Peyer's patch (tissue), 4 donors: ENCODE measurements at regions not wholly inside any gene's neighbourhood (a gene's known extent, or its start where the extent isn't known, plus 50 kb on each side); places are given as distances from the start of the nearest gene placed in this dataset.

Experiments
- POLR2A ChIP-seq, 2 donors: fragments of 450-650 bp; IDR thresholded peaks; one replicate each; pipeline ENCODE4 v1.5.1; 2017; ENCODE audit warnings: antibody characterized with exemption in 2 of 2, mild to moderate bottlenecking in 2 of 2, moderate library complexity in 2 of 2
- TF ChIP-seq, protein P1 (sequence below), 6 experiments: fragments of 450-650 bp in 4 of 6; fragments of 200-600 bp in 2 of 6; sonication (generic) in 1 of 6; IDR thresholded peaks; one replicate each; pipeline ENCODE4 v1.5.1; 2017 to 2019; ENCODE audit warnings: antibody characterized with exemption in 6 of 6, mild to moderate bottlenecking in 3 of 6, moderate library complexity in 1 of 6

DNA sequence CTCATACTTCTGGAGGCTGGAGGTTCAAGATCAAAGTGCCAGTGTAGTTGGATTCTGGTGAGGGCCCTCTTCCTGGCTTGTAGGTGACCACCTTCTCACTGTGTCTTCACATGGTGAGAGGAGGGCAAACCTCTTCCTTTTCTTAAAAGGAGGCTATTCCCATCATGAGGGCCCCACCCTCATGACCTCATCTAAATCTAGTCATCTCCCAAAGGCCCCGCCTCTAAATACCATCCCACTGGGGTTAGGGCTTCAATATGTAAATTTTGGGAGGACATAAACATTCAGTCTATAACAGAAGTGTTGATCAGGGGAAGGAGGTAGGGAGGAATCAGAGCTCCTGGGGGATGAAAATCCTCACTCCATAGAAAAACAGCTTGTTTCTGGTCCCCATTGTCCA lies 60.8 kb upstream of the DIPK2B start:
- TF ChIP-seq, protein P1, sequence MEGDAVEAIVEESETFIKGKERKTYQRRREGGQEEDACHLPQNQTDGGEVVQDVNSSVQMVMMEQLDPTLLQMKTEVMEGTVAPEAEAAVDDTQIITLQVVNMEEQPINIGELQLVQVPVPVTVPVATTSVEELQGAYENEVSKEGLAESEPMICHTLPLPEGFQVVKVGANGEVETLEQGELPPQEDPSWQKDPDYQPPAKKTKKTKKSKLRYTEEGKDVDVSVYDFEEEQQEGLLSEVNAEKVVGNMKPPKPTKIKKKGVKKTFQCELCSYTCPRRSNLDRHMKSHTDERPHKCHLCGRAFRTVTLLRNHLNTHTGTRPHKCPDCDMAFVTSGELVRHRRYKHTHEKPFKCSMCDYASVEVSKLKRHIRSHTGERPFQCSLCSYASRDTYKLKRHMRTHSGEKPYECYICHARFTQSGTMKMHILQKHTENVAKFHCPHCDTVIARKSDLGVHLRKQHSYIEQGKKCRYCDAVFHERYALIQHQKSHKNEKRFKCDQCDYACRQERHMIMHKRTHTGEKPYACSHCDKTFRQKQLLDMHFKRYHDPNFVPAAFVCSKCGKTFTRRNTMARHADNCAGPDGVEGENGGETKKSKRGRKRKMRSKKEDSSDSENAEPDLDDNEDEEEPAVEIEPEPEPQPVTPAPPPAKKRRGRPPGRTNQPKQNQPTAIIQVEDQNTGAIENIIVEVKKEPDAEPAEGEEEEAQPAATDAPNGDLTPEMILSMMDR (IDR thresholded peaks at IDR 0.05), result no peak
- no peak for TF ChIP-seq POLR2A (IDR thresholded peaks at IDR 0.05)
